ENCODE measurements at regions not wholly inside any gene's neighbourhood (a gene's known extent, or its start where the extent isn't known, plus 50 kb on each side); places are given as distances from the start of the nearest gene placed in this dataset.

GRCh38 chr6:8337147-8337546 is 98.2 kb downstream of the SLC35B3 start:
- Mint-ChIP-seq H3K4me1 (ENCODE audit: low read depth) (no peaks in the 10 kb centered on the region), H3K36me3 (ENCODE audit: insufficient read depth) (no peaks in the 10 kb centered on the region), H3K27me3 (no peaks in the 10 kb centered on the region), H3K9me3 (ENCODE audit: low read depth) (no peaks in the 10 kb centered on the region), H3K4me3 (ENCODE audit: low read depth) (no peak overlapping the region), H3K27ac (no peak overlapping the region)
- DNase-seq (ENCODE audit: low spot score, unreplicated experiment): no peak
- no peak for TF ChIP-seq CTCF (IDR thresholded peaks at IDR 0.05; ENCODE audit: unreplicated experiment)

GRCh38 chr6:8336406-8337057 is 98.8 kb downstream of the SLC35B3 start:
- Mint-ChIP-seq H3K4me1 (ENCODE audit: low read depth) (no peaks in the 10 kb centered on the region), H3K27ac (no peak overlapping the region), H3K4me3 (ENCODE audit: low read depth) (no peak overlapping the region), H3K27me3 (no peaks in the 10 kb centered on the region), H3K9me3 (ENCODE audit: low read depth) (no peaks in the 10 kb centered on the region), H3K36me3 (ENCODE audit: insufficient read depth) (no peaks in the 10 kb centered on the region)
- DNase-seq (ENCODE audit: low spot score, unreplicated experiment): no peak
- no peak for TF ChIP-seq CTCF (IDR thresholded peaks at IDR 0.05; ENCODE audit: unreplicated experiment)

- H3K9me3 Mint-ChIP-seq (ENCODE audit: low read depth): no peaks in the 10 kb centered on the region
- no peaks in the 10 kb centered on the region for H3K27me3 Mint-ChIP-seq
- DNase-seq (ENCODE audit: low spot score, unreplicated experiment): no peak
- H3K27ac Mint-ChIP-seq: no peak overlapping the region
- TF ChIP-seq CTCF (IDR thresholded peaks at IDR 0.05; ENCODE audit: unreplicated experiment): no peak
- H3K4me3 Mint-ChIP-seq (ENCODE audit: low read depth): no peak overlapping the region
- H3K4me1 Mint-ChIP-seq (ENCODE audit: low read depth): no peaks in the 10 kb centered on the region
- H3K36me3 Mint-ChIP-seq (ENCODE audit: insufficient read depth): no peaks in the 10 kb centered on the region
Measured at GRCh38 chr6:8335896-8336295, 99.4 kb downstream of the SLC35B3 start.

- Mint-ChIP-seq H3K36me3 (ENCODE audit: insufficient read depth) (no peaks in the 10 kb centered on the region), H3K4me1 (ENCODE audit: low read depth) (no peaks in the 10 kb centered on the region), H3K4me3 (ENCODE audit: low read depth) (no peak overlapping the region), H3K27me3 (no peaks in the 10 kb centered on the region), H3K9me3 (ENCODE audit: low read depth) (no peaks in the 10 kb centered on the region), H3K27ac (no peak overlapping the region)
- TF ChIP-seq CTCF (IDR thresholded peaks at IDR 0.05; ENCODE audit: unreplicated experiment): no peak
- DNase-seq (ENCODE audit: low spot score, unreplicated experiment): no peak
Measured at GRCh38 chr6:8335381-8335780, 100.0 kb downstream of the SLC35B3 start.

- H3K36me3 Mint-ChIP-seq (ENCODE audit: insufficient read depth): no peaks in the 10 kb centered on the region
- TF ChIP-seq CTCF (IDR thresholded peaks at IDR 0.05; ENCODE audit: unreplicated experiment): no peak
- H3K27ac Mint-ChIP-seq: peak overlapping the region; percentile 72
- H3K4me1 Mint-ChIP-seq (ENCODE audit: low read depth): peaks cover 5% of the 10 kb centered on the region
- H3K27me3 Mint-ChIP-seq: no peaks in the 10 kb centered on the region
- no peak for DNase-seq (ENCODE audit: low spot score, unreplicated experiment)
- no peaks in the 10 kb centered on the region for H3K9me3 Mint-ChIP-seq (ENCODE audit: low read depth)
- no peak overlapping the region for H3K4me3 Mint-ChIP-seq (ENCODE audit: low read depth)
Measured at GRCh38 chr6:8334113-8334512, 101.2 kb downstream of the SLC35B3 start.
